ENCODE measurements at regions not wholly inside any gene's neighbourhood (a gene's known extent, or its start where the extent isn't known, plus 50 kb on each side); places are given as distances from the start of the nearest gene placed in this dataset.

DNA sequence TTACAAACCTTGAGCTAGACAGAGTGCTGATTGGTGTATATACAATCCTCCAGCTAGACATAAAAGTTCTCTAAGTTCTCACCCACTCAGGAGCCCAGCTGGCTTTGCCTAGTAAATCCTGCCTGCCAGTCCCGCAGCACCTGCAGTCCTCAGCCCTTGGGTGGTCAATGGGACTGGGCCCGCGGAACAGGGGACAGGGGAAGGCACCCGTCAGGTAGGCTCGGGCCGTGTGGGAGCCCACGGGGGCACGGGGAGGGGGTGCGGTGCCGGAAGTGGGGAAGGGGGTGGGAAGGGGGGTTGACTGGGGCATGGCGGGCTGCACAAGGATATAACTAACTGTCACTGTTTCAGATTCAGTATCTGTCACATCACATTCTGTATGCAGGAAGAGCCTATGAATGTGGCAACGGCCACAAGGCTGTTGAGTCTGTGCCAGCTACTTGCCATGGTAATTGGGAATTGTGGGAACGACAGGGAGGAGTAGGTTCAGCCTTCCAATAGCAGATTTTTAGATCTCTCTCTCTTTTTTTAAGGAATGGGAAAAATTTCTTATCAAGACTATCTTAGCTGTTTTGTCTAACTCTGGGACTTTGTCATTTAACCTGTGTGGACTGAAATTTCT lies 205.1 kb upstream of the PLPP4 start:
- DNase-seq (ENCODE audit: low read depth), result no peak
- TF ChIP-seq, protein P1, sequence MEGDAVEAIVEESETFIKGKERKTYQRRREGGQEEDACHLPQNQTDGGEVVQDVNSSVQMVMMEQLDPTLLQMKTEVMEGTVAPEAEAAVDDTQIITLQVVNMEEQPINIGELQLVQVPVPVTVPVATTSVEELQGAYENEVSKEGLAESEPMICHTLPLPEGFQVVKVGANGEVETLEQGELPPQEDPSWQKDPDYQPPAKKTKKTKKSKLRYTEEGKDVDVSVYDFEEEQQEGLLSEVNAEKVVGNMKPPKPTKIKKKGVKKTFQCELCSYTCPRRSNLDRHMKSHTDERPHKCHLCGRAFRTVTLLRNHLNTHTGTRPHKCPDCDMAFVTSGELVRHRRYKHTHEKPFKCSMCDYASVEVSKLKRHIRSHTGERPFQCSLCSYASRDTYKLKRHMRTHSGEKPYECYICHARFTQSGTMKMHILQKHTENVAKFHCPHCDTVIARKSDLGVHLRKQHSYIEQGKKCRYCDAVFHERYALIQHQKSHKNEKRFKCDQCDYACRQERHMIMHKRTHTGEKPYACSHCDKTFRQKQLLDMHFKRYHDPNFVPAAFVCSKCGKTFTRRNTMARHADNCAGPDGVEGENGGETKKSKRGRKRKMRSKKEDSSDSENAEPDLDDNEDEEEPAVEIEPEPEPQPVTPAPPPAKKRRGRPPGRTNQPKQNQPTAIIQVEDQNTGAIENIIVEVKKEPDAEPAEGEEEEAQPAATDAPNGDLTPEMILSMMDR (IDR thresholded peaks at IDR 0.05; ENCODE audit: insufficient read depth, low read depth, low read length, missing control alignments), result no peak
- H3K4me3 ChIP-seq (ENCODE audit: low read depth, low read length), result no peak overlapping the region

DNA sequence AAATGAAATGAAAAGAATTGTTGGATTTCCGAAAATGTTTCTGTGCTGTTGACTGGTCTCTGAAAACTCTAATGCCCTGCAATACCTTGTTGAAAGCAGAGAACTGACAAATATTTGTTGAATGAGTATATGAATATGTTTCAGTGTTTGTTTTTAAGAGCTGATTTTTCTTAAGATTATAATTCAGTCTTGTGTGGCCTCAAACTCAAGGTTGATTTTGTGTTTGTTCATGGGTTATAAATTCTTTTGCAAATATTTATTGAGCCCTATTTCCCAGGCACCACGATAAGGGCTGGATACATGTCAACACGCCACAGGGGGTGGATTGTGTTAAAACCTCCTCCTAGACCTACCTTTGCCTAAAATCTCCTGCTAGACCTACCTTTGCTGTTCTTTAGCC lies 203.9 kb upstream of the PLPP4 start:
- no peak overlapping the region for H3K4me3 ChIP-seq (ENCODE audit: low read depth, low read length)
- TF ChIP-seq, protein P1 (IDR thresholded peaks at IDR 0.05; ENCODE audit: insufficient read depth, low read depth, low read length, missing control alignments), result no peak
- DNase-seq (ENCODE audit: low read depth), result no peak

DNA sequence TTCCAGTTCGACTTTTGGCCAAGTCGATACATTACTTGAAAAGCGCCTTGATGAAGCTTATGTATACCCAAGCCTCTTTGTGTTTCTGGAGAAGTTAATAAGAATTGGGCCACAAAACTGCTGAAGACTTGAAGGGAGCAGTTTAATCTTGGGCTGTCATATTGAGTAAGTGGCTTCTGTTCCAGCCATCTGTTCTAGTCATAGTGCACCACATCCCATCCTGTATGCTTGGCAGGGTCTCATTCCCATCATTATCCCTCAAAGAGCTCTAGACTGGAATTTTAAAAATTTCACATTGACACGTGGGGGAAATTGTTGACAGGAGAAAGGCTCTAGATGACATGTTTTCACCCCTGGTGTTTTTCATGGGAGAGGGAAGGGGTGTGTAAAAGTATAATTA lies 196.6 kb upstream of the PLPP4 start:
- no peak for DNase-seq (ENCODE audit: low read depth)
- H3K4me3 ChIP-seq (ENCODE audit: low read depth, low read length), result no peak overlapping the region
- TF ChIP-seq, protein P1 (IDR thresholded peaks at IDR 0.05; ENCODE audit: insufficient read depth, low read depth, low read length, missing control alignments), result no peak

DNA sequence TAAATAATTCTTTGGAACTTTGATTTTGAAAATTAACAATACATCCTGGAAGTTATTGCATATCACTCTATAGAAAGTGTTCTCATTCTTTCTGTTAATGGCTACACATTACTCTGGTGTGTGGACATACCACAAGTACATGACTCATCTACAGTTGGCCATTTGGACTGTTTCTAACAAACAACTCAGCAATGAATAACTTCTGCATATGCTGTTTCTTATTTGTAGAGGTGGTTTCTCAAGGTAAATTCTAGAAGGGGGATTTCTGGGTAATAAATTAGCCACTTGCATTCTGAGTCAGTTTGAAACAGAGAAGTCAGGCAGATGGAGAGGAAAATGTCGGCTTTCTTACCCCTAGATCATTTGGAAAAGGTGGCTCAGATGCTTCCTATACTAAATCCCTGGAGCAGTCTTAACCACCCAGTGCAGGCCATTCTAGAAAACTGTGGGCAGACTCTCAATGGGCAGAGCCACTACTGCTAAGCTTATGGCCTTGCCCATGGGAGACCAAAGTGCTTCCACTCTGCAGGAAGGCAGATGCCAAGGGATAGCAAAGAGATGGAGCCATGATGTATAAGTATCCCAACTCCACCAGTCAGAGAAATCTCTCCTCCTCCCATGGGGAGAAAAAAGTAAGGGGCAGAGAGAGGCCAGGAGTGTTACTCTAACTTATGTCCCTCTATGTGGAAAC lies 194.0 kb upstream of the PLPP4 start:
- peak; percentile 10 for DNase-seq (ENCODE audit: low read depth)
- no peak overlapping the region for H3K4me3 ChIP-seq (ENCODE audit: low read depth, low read length)
- TF ChIP-seq, protein P1 (IDR thresholded peaks at IDR 0.05; ENCODE audit: insufficient read depth, low read depth, low read length, missing control alignments), result no peak

DNA sequence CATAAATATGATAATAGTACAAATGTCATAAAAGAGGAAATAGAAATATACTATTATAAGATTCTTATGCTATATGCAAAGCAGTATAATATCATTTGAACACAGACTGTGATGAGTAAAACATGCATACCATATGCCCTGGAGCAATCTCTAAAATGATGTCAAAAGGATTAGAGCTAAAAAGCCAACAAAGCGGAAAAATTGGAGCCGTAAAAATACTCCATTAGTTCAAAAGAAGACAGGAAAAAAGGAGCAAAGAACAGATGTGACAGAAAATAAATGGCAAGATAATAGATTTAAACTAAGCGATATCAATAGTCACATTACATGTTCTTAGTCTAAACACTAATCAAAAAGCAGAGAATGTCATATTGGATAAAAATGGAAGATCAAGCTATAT lies 191.0 kb upstream of the PLPP4 start:
- DNase-seq (ENCODE audit: low read depth), result no peak
- no peak overlapping the region for H3K4me3 ChIP-seq (ENCODE audit: low read depth, low read length)
- TF ChIP-seq, protein P1 (IDR thresholded peaks at IDR 0.05; ENCODE audit: insufficient read depth, low read depth, low read length, missing control alignments), result no peak

DNA sequence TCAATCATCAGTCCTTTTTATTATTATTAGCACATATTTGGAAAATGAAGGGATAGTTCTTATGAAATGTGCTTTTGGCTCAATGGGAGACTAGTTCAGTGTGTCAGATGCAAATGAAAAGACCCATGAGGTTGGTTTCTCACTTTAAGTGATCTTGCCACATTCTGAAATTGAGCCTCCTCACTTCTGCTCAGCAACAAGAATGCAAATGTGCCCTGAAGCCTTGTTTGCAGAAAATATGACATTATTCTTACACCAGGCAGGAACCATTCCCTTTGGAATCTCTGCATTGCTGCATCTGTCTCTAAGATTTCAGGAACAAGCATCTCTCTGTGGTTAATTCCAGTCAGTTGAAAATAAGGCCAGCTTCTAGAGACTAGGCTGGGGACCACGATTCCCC lies 186.1 kb upstream of the PLPP4 start:
- TF ChIP-seq, protein P1 (IDR thresholded peaks at IDR 0.05; ENCODE audit: insufficient read depth, low read depth, low read length, missing control alignments), result no peak
- DNase-seq (ENCODE audit: low read depth), result no peak
- H3K4me3 ChIP-seq (ENCODE audit: low read depth, low read length), result no peak overlapping the region

DNA sequence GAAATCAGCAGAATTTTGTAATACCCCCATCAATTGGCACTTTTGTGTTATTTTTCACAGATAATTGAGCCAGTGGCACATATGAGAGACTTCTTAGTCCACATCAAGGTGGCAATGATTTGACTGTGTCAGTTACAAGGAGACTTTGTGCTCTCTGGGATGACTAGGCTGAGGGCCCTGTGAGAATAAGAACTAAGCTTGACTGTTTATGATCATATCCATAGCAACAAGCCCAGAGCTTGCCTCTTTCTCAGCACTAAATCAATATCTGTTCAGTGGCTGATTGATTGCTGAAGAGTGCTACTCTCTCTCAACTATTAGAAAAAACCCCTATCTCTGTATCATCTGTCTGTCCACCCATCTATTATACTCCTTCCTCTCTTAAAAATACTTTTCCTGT lies 185.3 kb upstream of the PLPP4 start:
- no peak for DNase-seq (ENCODE audit: low read depth)
- TF ChIP-seq, protein P1 (IDR thresholded peaks at IDR 0.05; ENCODE audit: insufficient read depth, low read depth, low read length, missing control alignments), result no peak
- no peak overlapping the region for H3K4me3 ChIP-seq (ENCODE audit: low read depth, low read length)

Measured in GM12865 (cell line).